KMS-11 (cell line): ENCODE measurements at regions not wholly inside any gene's neighbourhood (a gene's known extent, or its start where the extent isn't known, plus 50 kb on each side); places are given as distances from the start of the nearest gene placed in this dataset.

ENCODE experiments used
- H2AFZ ChIP-seq: fragments of 200-600 bp; sonication (generic); 2 replicates; pipeline ENCODE4 v1.6.1; 2016; ENCODE audit warnings: antibody characterized with exemption, mixed run types, low read depth
- H3K27ac ChIP-seq: fragments of 200-600 bp; sonication (generic); 2 replicates; pipeline ENCODE4 v1.6.1; 2016; ENCODE audit warnings: mild to moderate bottlenecking, mixed run types
- H3K27me3 ChIP-seq: fragments of 200-600 bp; sonication (generic); 2 replicates; pipeline ENCODE4 v1.6.1; 2017; ENCODE audit warnings: mild to moderate bottlenecking, low read depth, mixed run types, moderate library complexity; ENCODE audit not compliant: insufficient read depth
- H3K36me3 ChIP-seq: fragments of 200-600 bp; sonication (generic); 2 replicates; pipeline ENCODE4 v1.6.1; 2017; ENCODE audit warnings: mild to moderate bottlenecking, mixed run types; ENCODE audit not compliant: insufficient read depth
- H3K4me1 ChIP-seq: fragments of 200-600 bp; sonication (generic); 2 replicates; pipeline ENCODE4 v1.6.1; 2016; ENCODE audit warnings: mild to moderate bottlenecking, low read depth, mixed run types; ENCODE audit not compliant: poor library complexity, severe bottlenecking
- H3K4me2 ChIP-seq: fragments of 200-600 bp; sonication (generic); 2 replicates; pipeline ENCODE4 v1.7.0; 2016; ENCODE audit warnings: mild to moderate bottlenecking, mixed run types
- H3K4me3 ChIP-seq: fragments of 200-600 bp; sonication (generic); IDR thresholded peaks from 2 replicates; pipeline ENCODE4 v1.6.1; 2017; ENCODE audit warnings: low read depth, low read length, mixed read lengths; ENCODE audit not compliant: insufficient read depth
- H3K79me2 ChIP-seq: fragments of 200-600 bp; sonication (generic); 2 replicates; pipeline ENCODE4 v1.6.1; 2016; ENCODE audit warnings: low read depth, mixed run types; ENCODE audit not compliant: insufficient read depth
- H3K9ac ChIP-seq: fragments of 200-600 bp; sonication (generic); 2 replicates; pipeline ENCODE4 v1.6.1; 2016; ENCODE audit warnings: mild to moderate bottlenecking, mixed run types
- H4K20me1 ChIP-seq: fragments of 200-600 bp; sonication (generic); 2 replicates; pipeline ENCODE4 v1.6.1; 2016; ENCODE audit warnings: mild to moderate bottlenecking, mixed run types; ENCODE audit not compliant: insufficient read depth
- CTCF ChIP-seq: fragments of 200-600 bp; sonication (generic); conservative IDR thresholded peaks from 2 replicates; pipeline ENCODE4 v1.6.1; 2017; ENCODE audit warnings: low read depth, mild to moderate bottlenecking, antibody characterized with exemption, low read length, moderate library complexity, mixed read lengths

- Histone ChIP-seq H3K4me2 (no peak overlapping the region), H3K27ac (no peak overlapping the region), H3K36me3 (no peaks in the 10 kb centered on the region), H2AFZ (no peak overlapping the region), H3K4me1 (no peaks in the 10 kb centered on the region), H4K20me1 (no peaks in the 10 kb centered on the region), H3K27me3 (no peaks in the 10 kb centered on the region), H3K9ac (no peak overlapping the region), H3K4me3 (no peak overlapping the region), H3K79me2 (no peaks in the 10 kb centered on the region)
- no peak for TF ChIP-seq CTCF
Measured at GRCh38 chr2:184137955-184138354, 460.4 kb upstream of the ZNF804A start.

DNA sequence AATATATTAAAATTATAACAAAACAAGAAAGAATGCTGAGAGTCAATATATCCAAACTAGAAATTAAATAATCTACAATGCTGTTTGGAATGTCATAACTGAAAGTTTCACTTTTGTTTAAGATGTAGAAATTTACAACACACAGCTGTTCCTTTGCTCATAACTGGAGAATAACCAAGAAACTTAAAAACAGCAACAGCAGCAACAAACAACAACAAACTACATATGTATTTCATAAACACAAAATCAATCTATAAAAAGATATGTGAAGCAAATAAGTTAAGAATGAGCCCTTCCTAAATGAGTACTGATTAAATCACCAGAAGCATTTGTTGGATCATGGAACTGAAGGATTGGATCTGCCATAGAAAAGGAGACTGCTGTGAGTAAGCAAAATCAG, 456.5 kb upstream of the ZNF804A start:
- no peaks in the 10 kb centered on the region for H3K4me1 ChIP-seq
- H3K4me2 ChIP-seq = no peak overlapping the region
- no peaks in the 10 kb centered on the region for H3K79me2 ChIP-seq
- no peaks in the 10 kb centered on the region for H3K27me3 ChIP-seq
- H3K4me3 ChIP-seq = no peak overlapping the region
- no peaks in the 10 kb centered on the region for H4K20me1 ChIP-seq
- no peak for TF ChIP-seq CTCF
- H3K27ac ChIP-seq = no peak overlapping the region
- no peaks in the 10 kb centered on the region for H3K36me3 ChIP-seq
- no peak overlapping the region for H2AFZ ChIP-seq
- H3K9ac ChIP-seq = no peak overlapping the region

- H3K4me3 ChIP-seq = no peak overlapping the region
- TF ChIP-seq CTCF = no peak
- no peaks in the 10 kb centered on the region for H3K4me1 ChIP-seq
- no peak overlapping the region for H3K9ac ChIP-seq
- H2AFZ ChIP-seq = no peak overlapping the region
- no peaks in the 10 kb centered on the region for H3K36me3 ChIP-seq
- no peaks in the 10 kb centered on the region for H3K79me2 ChIP-seq
- no peak overlapping the region for H3K27ac ChIP-seq
- no peaks in the 10 kb centered on the region for H3K27me3 ChIP-seq
- H3K4me2 ChIP-seq = no peak overlapping the region
- H4K20me1 ChIP-seq = no peaks in the 10 kb centered on the region
Measured at GRCh38 chr2:184154438-184154837, 443.9 kb upstream of the ZNF804A start.

- Histone ChIP-seq H3K36me3 (no peaks in the 10 kb centered on the region), H3K9ac (no peak overlapping the region), H3K27me3 (no peaks in the 10 kb centered on the region), H4K20me1 (no peaks in the 10 kb centered on the region), H3K4me3 (no peak overlapping the region), H3K27ac (no peak overlapping the region), H2AFZ (no peak overlapping the region), H3K4me2 (no peak overlapping the region), H3K79me2 (no peaks in the 10 kb centered on the region), H3K4me1 (no peaks in the 10 kb centered on the region)
- no peak for TF ChIP-seq CTCF
Measured at GRCh38 chr2:184155791-184156190, 442.5 kb upstream of the ZNF804A start.

DNA sequence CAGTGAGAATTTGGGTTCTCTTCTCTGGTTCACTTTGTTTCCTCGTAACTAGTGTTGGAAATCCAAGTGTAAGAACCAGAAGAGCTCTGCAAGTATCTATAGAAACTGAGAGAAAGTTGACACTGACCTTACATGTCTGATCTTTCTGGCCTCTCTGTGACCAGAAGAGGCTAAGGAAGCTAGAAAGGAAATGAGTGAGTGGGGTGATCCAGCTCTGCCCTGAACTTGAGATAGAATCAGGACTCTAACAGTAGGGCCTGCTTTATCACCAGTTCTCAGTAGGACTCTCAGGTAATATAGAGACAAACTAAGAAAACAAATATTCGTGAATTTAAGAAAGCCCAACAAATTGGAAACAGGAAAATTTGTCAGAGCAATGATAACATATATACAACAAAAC, 441.2 kb upstream of the ZNF804A start:
- H3K36me3 ChIP-seq = no peaks in the 10 kb centered on the region
- no peak overlapping the region for H3K27ac ChIP-seq
- H3K4me3 ChIP-seq = no peak overlapping the region
- H3K79me2 ChIP-seq = no peaks in the 10 kb centered on the region
- H4K20me1 ChIP-seq = no peaks in the 10 kb centered on the region
- H3K4me2 ChIP-seq = no peak overlapping the region
- no peak for TF ChIP-seq CTCF
- H3K9ac ChIP-seq = no peak overlapping the region
- H3K27me3 ChIP-seq = no peaks in the 10 kb centered on the region
- no peaks in the 10 kb centered on the region for H3K4me1 ChIP-seq
- no peak overlapping the region for H2AFZ ChIP-seq
